ENCODE measurements at regions not wholly inside any gene's neighbourhood (a gene's known extent, or its start where the extent isn't known, plus 50 kb on each side); places are given as distances from the start of the nearest gene placed in this dataset.

DNA sequence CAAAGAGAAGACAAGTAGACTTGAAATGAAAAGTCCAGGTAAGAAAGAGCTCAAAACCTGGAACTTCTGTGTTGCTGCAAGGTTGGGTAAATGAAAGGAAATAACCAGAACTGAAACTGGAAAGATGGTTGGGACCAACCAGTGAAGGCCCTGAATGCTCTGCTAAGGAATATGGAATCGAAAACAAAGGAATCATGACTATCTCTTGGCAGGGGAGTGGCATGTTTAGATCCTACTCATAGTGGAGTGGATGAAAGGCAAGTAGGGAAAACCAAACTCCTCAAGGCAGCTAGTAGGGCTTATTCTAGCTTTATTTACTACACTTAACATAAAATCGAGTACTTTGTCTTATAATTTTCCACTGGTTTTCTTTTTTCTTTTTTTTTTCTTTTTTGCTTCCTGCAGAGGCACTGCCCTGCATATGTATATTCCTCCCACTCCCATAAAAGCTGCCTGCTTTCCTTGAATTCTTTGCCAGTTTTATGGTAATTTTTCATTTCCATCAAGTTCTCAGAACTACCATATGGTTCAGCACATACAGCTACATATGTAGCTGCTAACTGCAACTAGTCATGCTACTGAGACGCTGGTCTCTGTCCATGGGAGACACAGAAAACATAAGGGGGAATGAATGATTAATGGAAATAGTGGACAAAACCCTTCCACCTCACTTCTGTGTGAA, 247.1 kb upstream of the TMTC1 start:
- Histone ChIP-seq H3K4me3 (ENCODE audit: low read depth, low read length) (no peak overlapping the region), H3K4me1 (ENCODE audit: control insufficient read depth, insufficient read depth, low read length) (no peaks in the 10 kb centered on the region), H3K9me3 (ENCODE audit: control insufficient read depth, insufficient read depth, low read depth, low read length) (no peaks in the 10 kb centered on the region), H3K27ac (ENCODE audit: extremely low read depth, low read depth, low read length) (no peak overlapping the region), H3K36me3 (ENCODE audit: control insufficient read depth in 2 of 2, insufficient read depth in 1 of 2, low read length in 2 of 2) (no peaks in the 10 kb centered on the region)
- POLR2A ChIA-PET: no interaction called here
- CTCF ChIA-PET: no interaction called here
- TF ChIP-seq ZBTB7A (tag by site-specific recombination; IDR thresholded peaks at IDR 0.05; ENCODE audit: low read depth) (no peak), ZNF623 (tag by site-specific recombination; IDR thresholded peaks at IDR 0.05) (no peak), ZNF2 (tag by site-specific recombination; IDR thresholded peaks at IDR 0.05) (no peak), ZNF274 (IDR thresholded peaks at IDR 0.05; ENCODE audit: low read length) (no peak), ZNF274 (tag by site-specific recombination; IDR thresholded peaks at IDR 0.05; ENCODE audit: borderline replicate concordance) (no peak), TCF7L2 (IDR thresholded peaks at IDR 0.05; ENCODE audit: borderline replicate concordance, low read depth, low read length) (no peak), ZNF391 (tag by site-specific recombination; IDR thresholded peaks at IDR 0.05; ENCODE audit: borderline replicate concordance, low read depth) (no peak), ZSCAN23 (tag by site-specific recombination; IDR thresholded peaks at IDR 0.05) (no peak), ZNF292 (tag by site-specific recombination; IDR thresholded peaks at IDR 0.05; ENCODE audit: borderline replicate concordance, low read depth) (no peak), ZNF76 (tag by site-specific recombination; IDR thresholded peaks at IDR 0.05; ENCODE audit: borderline replicate concordance, low read depth) (no peak), ZNF341 (tag by site-specific recombination; IDR thresholded peaks at IDR 0.05; ENCODE audit: low read depth) (no peak), ZNF488 (tag by site-specific recombination; IDR thresholded peaks at IDR 0.05) (no peak), BCL11B (tag by site-specific recombination; IDR thresholded peaks at IDR 0.05; ENCODE audit: low read depth) (no peak), ZBTB48 (tag by site-specific recombination; IDR thresholded peaks at IDR 0.05) (no peak), SCRT2 (tag by site-specific recombination; IDR thresholded peaks at IDR 0.05) (no peak), ZNF558 (tag by site-specific recombination; IDR thresholded peaks at IDR 0.05) (no peak), PBX3 (CRISPR knock-in tag; IDR thresholded peaks at IDR 0.05) (no peak)
- TF ChIP-seq, protein P1, sequence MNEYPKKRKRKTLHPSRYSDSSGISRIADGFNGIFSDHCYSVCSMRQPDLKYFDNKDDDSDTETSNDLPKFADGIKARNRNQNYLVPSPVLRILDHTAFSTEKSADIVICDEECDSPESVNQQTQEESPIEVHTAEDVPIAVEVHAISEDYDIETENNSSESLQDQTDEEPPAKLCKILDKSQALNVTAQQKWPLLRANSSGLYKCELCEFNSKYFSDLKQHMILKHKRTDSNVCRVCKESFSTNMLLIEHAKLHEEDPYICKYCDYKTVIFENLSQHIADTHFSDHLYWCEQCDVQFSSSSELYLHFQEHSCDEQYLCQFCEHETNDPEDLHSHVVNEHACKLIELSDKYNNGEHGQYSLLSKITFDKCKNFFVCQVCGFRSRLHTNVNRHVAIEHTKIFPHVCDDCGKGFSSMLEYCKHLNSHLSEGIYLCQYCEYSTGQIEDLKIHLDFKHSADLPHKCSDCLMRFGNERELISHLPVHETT (tag by site-specific recombination; IDR thresholded peaks at IDR 0.05): no peak

DNA sequence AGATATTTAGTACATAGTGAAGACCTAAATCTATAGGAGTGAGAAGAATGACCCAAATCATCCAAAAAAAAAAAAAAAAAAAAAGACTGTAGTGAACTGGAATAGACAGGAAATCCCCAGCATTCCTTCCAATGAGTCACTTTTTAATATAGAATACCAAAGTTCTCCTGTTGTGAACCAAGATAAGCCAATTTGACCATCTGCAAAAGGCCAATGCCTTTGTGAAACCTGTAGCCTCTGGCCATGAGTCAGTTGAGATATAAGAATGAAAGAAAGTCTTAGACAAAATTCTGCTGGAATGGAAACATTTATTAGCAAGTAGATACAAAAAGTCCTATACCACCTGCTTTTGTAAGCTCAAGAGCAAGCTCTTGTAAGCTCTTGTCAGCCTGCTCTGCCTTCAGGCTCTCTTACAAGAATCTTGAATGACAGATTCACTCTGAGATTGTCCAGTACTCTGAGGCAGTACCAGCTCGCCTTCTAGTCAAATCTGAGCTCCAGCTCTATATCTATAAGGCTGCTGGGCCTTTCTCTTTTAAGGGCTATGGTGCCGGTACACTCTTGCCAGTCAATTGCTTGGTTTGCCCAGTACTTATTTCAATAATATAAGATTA, 243.0 kb upstream of the TMTC1 start:
- CTCF ChIA-PET: interaction anchor here (0.8 kb wide), 1 partner anchor 781 kb away, joined by 3 read pairs; no protein-coding TSS in a partner anchor
- POLR2A ChIA-PET: no interaction called here
- H3K27ac ChIP-seq (ENCODE audit: extremely low read depth, low read depth, low read length): no peak overlapping the region

More for the DNA sequence above, 243.0 kb upstream of the TMTC1 start:
- TF ChIP-seq ZNF184 (tag by site-specific recombination; IDR thresholded peaks at IDR 0.05) (no peak), ZNF768 (tag by site-specific recombination; IDR thresholded peaks at IDR 0.05) (no peak), KLF9 (tag by site-specific recombination; IDR thresholded peaks at IDR 0.05; ENCODE audit: low read depth) (no peak), REPIN1 (tag by site-specific recombination; IDR thresholded peaks at IDR 0.05; ENCODE audit: low read depth) (no peak), ZNF223 (tag by site-specific recombination; IDR thresholded peaks at IDR 0.05) (no peak), KLF8 (tag by site-specific recombination; IDR thresholded peaks at IDR 0.05) (no peak), ZNF24 (tag by site-specific recombination; IDR thresholded peaks at IDR 0.05) (no peak), ZNF155 (tag by site-specific recombination; IDR thresholded peaks at IDR 0.05) (no peak), ZNF529 (tag by site-specific recombination; IDR thresholded peaks at IDR 0.05; ENCODE audit: insufficient replicate concordance) (no peak), ZNF624 (tag by site-specific recombination; IDR thresholded peaks at IDR 0.05) (no peak), ZNF174 (tag by site-specific recombination; IDR thresholded peaks at IDR 0.05) (no peak), ZFP41 (tag by site-specific recombination; IDR thresholded peaks at IDR 0.05; ENCODE audit: borderline replicate concordance) (no peak), YY2 (tag by site-specific recombination; IDR thresholded peaks at IDR 0.05) (no peak)
- TF ChIP-seq, protein P2, sequence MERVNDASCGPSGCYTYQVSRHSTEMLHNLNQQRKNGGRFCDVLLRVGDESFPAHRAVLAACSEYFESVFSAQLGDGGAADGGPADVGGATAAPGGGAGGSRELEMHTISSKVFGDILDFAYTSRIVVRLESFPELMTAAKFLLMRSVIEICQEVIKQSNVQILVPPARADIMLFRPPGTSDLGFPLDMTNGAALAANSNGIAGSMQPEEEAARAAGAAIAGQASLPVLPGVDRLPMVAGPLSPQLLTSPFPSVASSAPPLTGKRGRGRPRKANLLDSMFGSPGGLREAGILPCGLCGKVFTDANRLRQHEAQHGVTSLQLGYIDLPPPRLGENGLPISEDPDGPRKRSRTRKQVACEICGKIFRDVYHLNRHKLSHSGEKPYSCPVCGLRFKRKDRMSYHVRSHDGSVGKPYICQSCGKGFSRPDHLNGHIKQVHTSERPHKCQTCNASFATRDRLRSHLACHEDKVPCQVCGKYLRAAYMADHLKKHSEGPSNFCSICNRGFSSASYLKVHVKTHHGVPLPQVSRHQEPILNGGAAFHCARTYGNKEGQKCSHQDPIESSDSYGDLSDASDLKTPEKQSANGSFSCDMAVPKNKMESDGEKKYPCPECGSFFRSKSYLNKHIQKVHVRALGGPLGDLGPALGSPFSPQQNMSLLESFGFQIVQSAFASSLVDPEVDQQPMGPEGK (tag by site-specific recombination; IDR thresholded peaks at IDR 0.05): no peak
- H3K9me3 ChIP-seq (ENCODE audit: control insufficient read depth, insufficient read depth, low read depth, low read length): no peaks in the 10 kb centered on the region
- H3K4me3 ChIP-seq (ENCODE audit: low read depth, low read length): no peak overlapping the region
- H3K4me1 ChIP-seq (ENCODE audit: control insufficient read depth, insufficient read depth, low read length): no peaks in the 10 kb centered on the region
- no peaks in the 10 kb centered on the region for H3K36me3 ChIP-seq (ENCODE audit: control insufficient read depth in 2 of 2, insufficient read depth in 1 of 2, low read length in 2 of 2)

Data from HEK293 (cell line).